ENCODE measurements at regions not wholly inside any gene's neighbourhood (a gene's known extent, or its start where the extent isn't known, plus 50 kb on each side); places are given as distances from the start of the nearest gene placed in this dataset.
"Not testable (repeated sequence)": the region's sequence is repeated elsewhere in the genome, so short reads cannot be mapped to it uniquely, and the experiment has no call there.

- no peak for DNase-seq
These were observed 685.1 kb downstream of the METTL15 start for GRCh38 chr11:28793282-28793738.

- DNase-seq = no peak
These were observed 684.7 kb downstream of the METTL15 start for GRCh38 chr11:28792856-28793255.

- not testable (repeated sequence) for DNase-seq
These were observed 679.7 kb downstream of the METTL15 start for GRCh38 chr11:28787897-28788296.

GRCh38 chr11:28777126-28777525 is 668.9 kb downstream of the METTL15 start:
- no peak for DNase-seq

GRCh38 chr11:28773606-28774005 is 665.4 kb downstream of the METTL15 start:
- DNase-seq = no peak

GRCh38 chr11:28770806-28771205 is 662.6 kb downstream of the METTL15 start:
- no peak for DNase-seq

- DNase-seq = no peak
These were observed 659.4 kb downstream of the METTL15 start for GRCh38 chr11:28767574-28767973.

GRCh38 chr11:28763876-28764275 is 655.7 kb downstream of the METTL15 start:
- DNase-seq = no peak

GRCh38 chr11:28763151-28763550 is 655.0 kb downstream of the METTL15 start:
- DNase-seq = no peak

GRCh38 chr11:28760676-28761390 is 652.6 kb downstream of the METTL15 start:
- no peak for DNase-seq

- no peak for DNase-seq
These were observed 651.1 kb downstream of the METTL15 start for GRCh38 chr11:28759311-28759710.

- no peak for DNase-seq
These were observed 649.7 kb downstream of the METTL15 start for GRCh38 chr11:28757725-28758515.

GRCh38 chr11:28756977-28757376 is 648.8 kb downstream of the METTL15 start:
- DNase-seq = no peak

- no peak for DNase-seq
These were observed 634.9 kb downstream of the METTL15 start for GRCh38 chr11:28743061-28743550.

GRCh38 chr11:28739489-28740280 is 631.5 kb downstream of the METTL15 start:
- no peak for DNase-seq

GRCh38 chr11:28738549-28738948 is 630.4 kb downstream of the METTL15 start:
- no peak for DNase-seq

GRCh38 chr11:28736256-28736655 is 628.1 kb downstream of the METTL15 start:
- DNase-seq = no peak

- DNase-seq = no peak
These were observed 627.3 kb downstream of the METTL15 start for GRCh38 chr11:28735511-28735910.

GRCh38 chr11:28730889-28731288 is 622.7 kb downstream of the METTL15 start:
- DNase-seq = no peak

GRCh38 chr11:28730336-28730735 is 622.1 kb downstream of the METTL15 start:
- no peak for DNase-seq

GRCh38 chr11:28729339-28729738 is 621.2 kb downstream of the METTL15 start:
- no peak for DNase-seq

- DNase-seq = no peak
These were observed 620.5 kb downstream of the METTL15 start for GRCh38 chr11:28728666-28729065.

- no peak for DNase-seq
These were observed 619.1 kb downstream of the METTL15 start for GRCh38 chr11:28727254-28727653.
